ENCODE measurements at regions not wholly inside any gene's neighbourhood (a gene's known extent, or its start where the extent isn't known, plus 50 kb on each side); places are given as distances from the start of the nearest gene placed in this dataset.

GRCh38 chr16:51854401-51854951 is 692.5 kb downstream of the TOX3 start:
- TF ChIP-seq, protein P1, sequence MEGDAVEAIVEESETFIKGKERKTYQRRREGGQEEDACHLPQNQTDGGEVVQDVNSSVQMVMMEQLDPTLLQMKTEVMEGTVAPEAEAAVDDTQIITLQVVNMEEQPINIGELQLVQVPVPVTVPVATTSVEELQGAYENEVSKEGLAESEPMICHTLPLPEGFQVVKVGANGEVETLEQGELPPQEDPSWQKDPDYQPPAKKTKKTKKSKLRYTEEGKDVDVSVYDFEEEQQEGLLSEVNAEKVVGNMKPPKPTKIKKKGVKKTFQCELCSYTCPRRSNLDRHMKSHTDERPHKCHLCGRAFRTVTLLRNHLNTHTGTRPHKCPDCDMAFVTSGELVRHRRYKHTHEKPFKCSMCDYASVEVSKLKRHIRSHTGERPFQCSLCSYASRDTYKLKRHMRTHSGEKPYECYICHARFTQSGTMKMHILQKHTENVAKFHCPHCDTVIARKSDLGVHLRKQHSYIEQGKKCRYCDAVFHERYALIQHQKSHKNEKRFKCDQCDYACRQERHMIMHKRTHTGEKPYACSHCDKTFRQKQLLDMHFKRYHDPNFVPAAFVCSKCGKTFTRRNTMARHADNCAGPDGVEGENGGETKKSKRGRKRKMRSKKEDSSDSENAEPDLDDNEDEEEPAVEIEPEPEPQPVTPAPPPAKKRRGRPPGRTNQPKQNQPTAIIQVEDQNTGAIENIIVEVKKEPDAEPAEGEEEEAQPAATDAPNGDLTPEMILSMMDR (IDR thresholded peaks at IDR 0.05): no peak
- TF ChIP-seq POLR2A (IDR thresholded peaks at IDR 0.05): no peak
